ENCODE measurements at regions not wholly inside any gene's neighbourhood (a gene's known extent, or its start where the extent isn't known, plus 50 kb on each side); places are given as distances from the start of the nearest gene placed in this dataset.

GRCh38 chr2:126059379-126059778 is 596.6 kb upstream of the GYPC start:
- Histone ChIP-seq H3K4me3 (ENCODE audit: low read length) (peak overlapping the region; percentile 51), H3K9ac (ENCODE audit: extremely low read depth, low read length, poor library complexity, severe bottlenecking) (no peak overlapping the region), H3K27me3 (ENCODE audit: control insufficient read depth, insufficient read depth, low read length, poor library complexity, severe bottlenecking) (no peaks in the 10 kb centered on the region), H3K36me3 (ENCODE audit: control insufficient read depth, insufficient read depth, low read length) (no peaks in the 10 kb centered on the region), H3K27ac (ENCODE audit: low read depth, low read length) (peak overlapping the region; percentile 62), H3K9me3 (ENCODE audit: control insufficient read depth, low read length) (peaks cover 25% of the 10 kb centered on the region), H3K4me1 (ENCODE audit: control insufficient read depth, insufficient read depth, low read length) (no peaks in the 10 kb centered on the region)
- TF ChIP-seq CTCF (conservative IDR thresholded peaks at IDR 0.05) = no peak
- peaks cover 31% of the 10 kb centered on the region for H3K9me3 Mint-ChIP-seq
- DNase-seq = peak; percentile 66
- 13 to 69% methylated on average over 1 to 2 of the region's 2 CpGs for WGBS, 2 experiments (ENCODE audit: insufficient coverage in 1 of 2, insufficient read length in 1 of 2)
- H3K4me1 Mint-ChIP-seq = peaks cover 24% of the 10 kb centered on the region
- no peaks in the 10 kb centered on the region for H3K36me3 Mint-ChIP-seq (ENCODE audit: low read depth)
- H3K27me3 Mint-ChIP-seq (ENCODE audit: insufficient read depth) = no peaks in the 10 kb centered on the region
- no peak overlapping the region for H3K4me3 Mint-ChIP-seq
- peak overlapping the region; percentile 93 for H3K27ac Mint-ChIP-seq

- Histone ChIP-seq H3K4me3 (ENCODE audit: low read length) (no peak overlapping the region), H3K9me3 (ENCODE audit: control insufficient read depth, low read length) (no peaks in the 10 kb centered on the region), H3K27ac (ENCODE audit: low read depth, low read length) (peak overlapping the region; percentile 3), H3K27me3 (ENCODE audit: control insufficient read depth, insufficient read depth, low read length, poor library complexity, severe bottlenecking) (no peaks in the 10 kb centered on the region), H3K36me3 (ENCODE audit: control insufficient read depth, insufficient read depth, low read length) (no peaks in the 10 kb centered on the region), H3K4me1 (ENCODE audit: control insufficient read depth, insufficient read depth, low read length) (no peaks in the 10 kb centered on the region), H3K9ac (ENCODE audit: extremely low read depth, low read length, poor library complexity, severe bottlenecking) (no peak overlapping the region)
- no peak for DNase-seq
- Mint-ChIP-seq H3K4me1 (no peaks in the 10 kb centered on the region), H3K36me3 (ENCODE audit: low read depth) (no peaks in the 10 kb centered on the region), H3K27me3 (ENCODE audit: insufficient read depth) (peaks cover 1% of the 10 kb centered on the region), H3K9me3 (no peaks in the 10 kb centered on the region), H3K27ac (no peak overlapping the region), H3K4me3 (no peak overlapping the region)
- 94 to 100% methylated on average over 1 to 3 of the region's 3 CpGs for WGBS, 2 experiments (ENCODE audit: insufficient coverage in 1 of 2, insufficient read length in 1 of 2)
- no peak for TF ChIP-seq CTCF (conservative IDR thresholded peaks at IDR 0.05)
Observed at GRCh38 chr2:126085011-126085795, 570.8 kb upstream of the GYPC start.

- no peaks in the 10 kb centered on the region for H3K9me3 Mint-ChIP-seq
- H3K4me3 ChIP-seq (ENCODE audit: low read length) = no peak overlapping the region
- 78 to 93% methylated on average over 1 of the region's 1 CpG for WGBS, 2 experiments (ENCODE audit: insufficient coverage in 1 of 2, insufficient read length in 1 of 2)
- no peaks in the 10 kb centered on the region for H3K27me3 ChIP-seq (ENCODE audit: control insufficient read depth, insufficient read depth, low read length, poor library complexity, severe bottlenecking)
- H3K27ac ChIP-seq (ENCODE audit: low read depth, low read length) = no peak overlapping the region
- no peaks in the 10 kb centered on the region for H3K4me1 ChIP-seq (ENCODE audit: control insufficient read depth, insufficient read depth, low read length)
- no peak overlapping the region for H3K4me3 Mint-ChIP-seq
- no peak for TF ChIP-seq CTCF (conservative IDR thresholded peaks at IDR 0.05)
- H3K27ac Mint-ChIP-seq = no peak overlapping the region
- H3K4me1 Mint-ChIP-seq = peaks cover 11% of the 10 kb centered on the region
- H3K36me3 ChIP-seq (ENCODE audit: control insufficient read depth, insufficient read depth, low read length) = no peaks in the 10 kb centered on the region
- H3K27me3 Mint-ChIP-seq (ENCODE audit: insufficient read depth) = no peaks in the 10 kb centered on the region
- H3K36me3 Mint-ChIP-seq (ENCODE audit: low read depth) = no peaks in the 10 kb centered on the region
- no peaks in the 10 kb centered on the region for H3K9me3 ChIP-seq (ENCODE audit: control insufficient read depth, low read length)
- DNase-seq = no peak
- H3K9ac ChIP-seq (ENCODE audit: extremely low read depth, low read length, poor library complexity, severe bottlenecking) = no peak overlapping the region
Observed at GRCh38 chr2:126100962-126101361, 555.0 kb upstream of the GYPC start.
